ENCODE measurements at regions not wholly inside any gene's neighbourhood (a gene's known extent, or its start where the extent isn't known, plus 50 kb on each side); places are given as distances from the start of the nearest gene placed in this dataset.

DNA sequence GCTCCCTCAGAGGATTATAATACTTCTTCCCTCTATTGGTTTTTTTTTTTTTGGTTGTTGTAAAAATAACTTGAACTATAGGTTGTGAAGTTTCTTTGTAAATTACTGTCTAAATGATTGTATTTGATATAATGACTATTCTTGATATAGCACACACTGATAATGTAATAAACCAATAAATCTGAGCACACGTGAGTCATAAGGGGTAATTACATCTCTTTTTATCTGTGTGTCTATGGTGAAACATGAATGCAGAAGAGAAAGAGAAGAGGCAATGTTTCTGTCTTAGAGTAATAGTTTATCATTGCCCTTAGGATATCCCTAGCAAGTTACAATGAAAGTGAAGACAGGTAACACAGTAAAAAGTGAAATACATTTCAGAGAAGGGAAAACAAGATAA, 64.1 kb upstream of the RAPGEF4 start:
- FAIRE-seq (no peak), DNase-seq (no peak)
- Histone ChIP-seq H3K9ac (ENCODE audit: low read length in 3 of 3) (no peak overlapping the region), H3K36me3 (ENCODE audit: control insufficient read depth in 2 of 3, insufficient read depth in 3 of 3, low read length in 3 of 3) (no peaks in the 10 kb centered on the region), H3K27ac (ENCODE audit: low read depth in 2 of 2, low read length in 2 of 2) (no peak overlapping the region), H3K9me3 (ENCODE audit: control insufficient read depth in 2 of 3, insufficient read depth in 1 of 3, low read length in 3 of 3) (no peaks in the 10 kb centered on the region), H3K4me1 (ENCODE audit: control insufficient read depth in 2 of 3, insufficient read depth in 2 of 3, low read depth in 1 of 3, low read length in 3 of 3) (no peaks in the 10 kb centered on the region), H3K4me3 (ENCODE audit: low read length in 3 of 3) (no peak overlapping the region), H3K27me3 (ENCODE audit: control insufficient read depth, insufficient read depth, low read length) (no peaks in the 10 kb centered on the region)
- intact Hi-C loops (cut with DNase I) = no loop called here
- no peak for TF ChIP-seq CTCF (IDR thresholded peaks at IDR 0.05; ENCODE audit: borderline replicate concordance, extremely low read depth, insufficient read depth)

DNA sequence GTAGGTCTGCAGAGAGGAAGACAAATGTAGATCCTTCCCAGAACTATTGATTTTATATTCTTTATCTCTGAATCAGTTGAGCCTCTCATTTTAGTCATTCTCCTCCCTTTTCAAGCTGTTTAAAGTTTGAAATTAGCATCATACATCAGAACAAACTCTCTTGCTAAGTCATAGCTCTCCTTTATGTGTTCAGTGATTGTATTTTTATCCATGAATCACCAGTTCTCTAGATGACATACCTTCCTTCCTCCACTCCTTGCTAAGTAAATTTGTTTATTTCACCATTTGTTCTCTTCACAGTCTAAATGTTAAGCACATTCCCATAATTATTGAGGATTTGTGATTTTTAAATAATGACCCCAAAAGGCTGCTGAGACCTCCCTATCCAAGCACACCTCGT, 63.5 kb upstream of the RAPGEF4 start:
- Histone ChIP-seq H3K9me3 (ENCODE audit: control insufficient read depth in 2 of 3, insufficient read depth in 1 of 3, low read length in 3 of 3) (no peaks in the 10 kb centered on the region), H3K4me3 (ENCODE audit: low read length in 3 of 3) (no peak overlapping the region), H3K27me3 (ENCODE audit: control insufficient read depth, insufficient read depth, low read length) (no peaks in the 10 kb centered on the region), H3K27ac (ENCODE audit: low read depth in 2 of 2, low read length in 2 of 2) (no peak overlapping the region), H3K9ac (ENCODE audit: low read length in 3 of 3) (no peak overlapping the region), H3K4me1 (ENCODE audit: control insufficient read depth in 2 of 3, insufficient read depth in 2 of 3, low read depth in 1 of 3, low read length in 3 of 3) (no peaks in the 10 kb centered on the region), H3K36me3 (ENCODE audit: control insufficient read depth in 2 of 3, insufficient read depth in 3 of 3, low read length in 3 of 3) (no peaks in the 10 kb centered on the region)
- intact Hi-C loops (cut with DNase I) = no loop called here
- DNase-seq (no peak), FAIRE-seq (no peak)
- no peak for TF ChIP-seq CTCF (IDR thresholded peaks at IDR 0.05; ENCODE audit: borderline replicate concordance, extremely low read depth, insufficient read depth)

- H3K27ac ChIP-seq (ENCODE audit: low read depth in 2 of 2, low read length in 2 of 2) = no peak overlapping the region
- FAIRE-seq = no peak
These were observed 62.5 kb upstream of the RAPGEF4 start for GRCh38 chr2:172673056-172673683.

More at GRCh38 chr2:172673056-172673683, 62.5 kb upstream of the RAPGEF4 start:
- DNase-seq = no peak
- Histone ChIP-seq H3K4me1 (ENCODE audit: control insufficient read depth in 2 of 3, insufficient read depth in 2 of 3, low read depth in 1 of 3, low read length in 3 of 3) (no peaks in the 10 kb centered on the region), H3K9ac (ENCODE audit: low read length in 3 of 3) (no peak overlapping the region), H3K9me3 (ENCODE audit: control insufficient read depth in 2 of 3, insufficient read depth in 1 of 3, low read length in 3 of 3) (no peaks in the 10 kb centered on the region), H3K4me3 (ENCODE audit: low read length in 3 of 3) (no peak overlapping the region), H3K36me3 (ENCODE audit: control insufficient read depth in 2 of 3, insufficient read depth in 3 of 3, low read length in 3 of 3) (no peaks in the 10 kb centered on the region), H3K27me3 (ENCODE audit: control insufficient read depth, insufficient read depth, low read length) (no peaks in the 10 kb centered on the region)
- TF ChIP-seq CTCF (IDR thresholded peaks at IDR 0.05; ENCODE audit: borderline replicate concordance, extremely low read depth, insufficient read depth) = no peak
- intact Hi-C loops (cut with DNase I) = no loop called here
